HCT116 (cell line): ENCODE measurements at regions not wholly inside any gene's neighbourhood (a gene's known extent, or its start where the extent isn't known, plus 50 kb on each side); places are given as distances from the start of the nearest gene placed in this dataset.
"Not testable (repeated sequence)": the region's sequence is repeated elsewhere in the genome, so short reads cannot be mapped to it uniquely, and the experiment has no call there.

Source experiments
- ATAC-seq: fragments of 200-7000 bp; cut with Tn5 transposase; 2 replicates; pipeline ENCODE4 v1.9.1; 2020; ENCODE audit warnings: mild to moderate bottlenecking, moderate library complexity
- BruUV-seq: library from RNA; stranded (reverse); fragments of 400-500 nt; replicated peaks from 2 replicates; lab custom pipeline; 2021; lab: Mats Ljungman, UMichigan
- CTCF ChIA-PET: fragments of 300-600 bp; sonication (Branson Sonifier 250); formaldehyde crosslinking; loops from one replicate; lab custom pipeline; 2021; ENCODE audit warnings: antibody characterized with exemption; lab: Charles Lee
- POLR2A ChIA-PET: fragments of 300-600, 350-600 bp; sonication (Branson Sonifier 250); formaldehyde crosslinking; loops from one replicate; lab custom pipeline; 2021; ENCODE audit warnings: antibody characterized with exemption; lab: Charles Lee
- RAD21 ChIA-PET, 2 experiments: fragments of 300-600 bp; sonication (Branson Sonifier 250); formaldehyde crosslinking; loops; one replicate each; lab custom pipeline; 2023; ENCODE audit warnings: low total read pairs in 2 of 2; ENCODE audit not compliant: uncharacterized antibody in 2 of 2, unreplicated experiment in 2 of 2, low non-redundant PET in 1 of 2; lab: Charles Lee
- DNase-seq: peaks from one replicate; pipeline ENCODE4 v3.0.0-alpha.2; 2010; ENCODE audit warnings: low read depth, low spot score
- H2AFZ ChIP-seq: fragments of 200-600 bp; shearing (Covaris generic), sonication (generic); 2 replicates; pipeline ENCODE4 v1.6.1; 2017; ENCODE audit warnings: low read depth, mixed run types, mixed read lengths, antibody characterized with exemption, low read length; ENCODE audit not compliant: poor library complexity, severe bottlenecking
- H3K27ac ChIP-seq: 2 replicates; pipeline ENCODE4 v1.5.1; 2012; ENCODE audit warnings: low read depth, low read length
- H3K27me3 ChIP-seq: fragments of 200-600 bp; sonication (generic); 2 replicates; pipeline ENCODE4 v1.6.1; 2016; ENCODE audit warnings: mixed run types, low read length, mixed read lengths; ENCODE audit not compliant: insufficient read depth
- H3K36me3 ChIP-seq, 2 experiments: fragments of 200-500 bp in 1 of 2; fragments of 200-600 bp in 1 of 2; sonication (Bioruptor generic) in 1 of 2; sonication (generic) in 1 of 2; 2 replicates each; pipeline versions ENCODE4 v1.5.1 to v1.6.1; 2014 to 2016; ENCODE audit warnings: low read length in 2 of 2, inconsistent platforms in 1 of 2, mixed read lengths in 1 of 2, mixed run types in 1 of 2; ENCODE audit not compliant: insufficient read depth in 2 of 2, control insufficient read depth in 1 of 2
- H3K4me1 ChIP-seq, 2 experiments: fragments of 200-600 bp in 1 of 2; sonication (generic) in 1 of 2; 2 replicates each; pipeline versions ENCODE4 v1.5.1 to v1.6.1; 2012 to 2017; ENCODE audit warnings: low read length in 2 of 2, inconsistent platforms in 1 of 2, mild to moderate bottlenecking in 1 of 2, mixed read lengths in 1 of 2, mixed run types in 1 of 2, moderate library complexity in 1 of 2; ENCODE audit not compliant: insufficient read depth in 2 of 2, control insufficient read depth in 1 of 2
- H3K4me2 ChIP-seq: fragments of 200-600 bp; sonication (generic); 2 replicates; pipeline ENCODE4 v1.6.1; 2017; ENCODE audit warnings: mixed run types, low read length, mixed read lengths
- H3K4me3 ChIP-seq, 2 experiments: fragments of 200-600 bp in 1 of 2; sonication (generic) in 1 of 2; replicated peaks in 1 of 2; 2 replicates each; pipeline ENCODE4 v1.5.1; 2011 to 2016; ENCODE audit warnings: low read length in 2 of 2, control low read depth in 1 of 2, low read depth in 1 of 2, mild to moderate bottlenecking in 1 of 2, mixed read lengths in 1 of 2, mixed run types in 1 of 2
- H3K79me2 ChIP-seq: fragments of 200-600 bp; sonication (generic); 2 replicates; pipeline ENCODE4 v1.6.1; 2017; ENCODE audit warnings: mild to moderate bottlenecking, mixed run types, low read length, moderate library complexity, mixed read lengths; ENCODE audit not compliant: insufficient read depth
- H3K9ac ChIP-seq: fragments of 200-600 bp; sonication (generic); 2 replicates; pipeline ENCODE4 v1.6.1; 2016; ENCODE audit warnings: low read length, mixed read lengths
- H3K9me2 ChIP-seq: fragments of 200-600 bp; sonication (generic), shearing (Covaris generic); 2 replicates; pipeline ENCODE4 v1.6.1; 2017; ENCODE audit warnings: mixed run types, mild to moderate bottlenecking, moderate library complexity; ENCODE audit not compliant: insufficient read depth
- H3K9me3 ChIP-seq, 2 experiments: fragments of 200-500 bp in 1 of 2; fragments of 200-600 bp in 1 of 2; sonication (Bioruptor generic) in 1 of 2; sonication (generic) in 1 of 2; 2 replicates each; pipeline ENCODE4 v1.6.1; 2014 to 2017; ENCODE audit warnings: low read length in 2 of 2, mixed read lengths in 2 of 2, inconsistent platforms in 1 of 2, low read depth in 1 of 2, mild to moderate bottlenecking in 1 of 2, mixed run types in 1 of 2, moderate library complexity in 1 of 2; ENCODE audit not compliant: control insufficient read depth in 1 of 2, insufficient read depth in 1 of 2
- H4K20me1 ChIP-seq: fragments of 200-600 bp; sonication (generic), shearing (Covaris generic); 2 replicates; pipeline ENCODE4 v1.6.1; 2017; ENCODE audit warnings: mixed run types, mild to moderate bottlenecking, moderate library complexity; ENCODE audit not compliant: insufficient read depth
- ELF1 ChIP-seq: IDR thresholded peaks from 2 replicates; pipeline ENCODE4 v1.6.1; 2012; ENCODE audit warnings: low read depth, borderline replicate concordance
- EZH2 ChIP-seq: fragments of 200-600 bp; sonication (generic); IDR thresholded peaks from 2 replicates; pipeline ENCODE4 v1.6.1; 2017; ENCODE audit warnings: antibody characterized with exemption, mixed run types
- SP1 ChIP-seq: IDR thresholded peaks from 2 replicates; pipeline ENCODE4 v1.6.1; 2012; ENCODE audit warnings: low read depth
- SRF ChIP-seq: IDR thresholded peaks from 2 replicates; pipeline ENCODE4 v1.6.1; 2012; ENCODE audit warnings: low read depth
- TCF7L2 ChIP-seq: IDR thresholded peaks from 2 replicates; pipeline ENCODE4 v1.7.0; 2011; ENCODE audit warnings: borderline replicate concordance, inconsistent platforms; ENCODE audit not compliant: insufficient read depth, insufficient read length; ENCODE audit errors: extremely low read depth
- ZFX ChIP-seq: fragments of 450-650 bp; IDR thresholded peaks from 2 replicates; pipeline ENCODE4 v1.6.1; 2017
- ZNF274 ChIP-seq: fragments of 200-500 bp; sonication (Bioruptor generic); IDR thresholded peaks from 2 replicates; pipeline ENCODE4 v1.6.1; 2014; ENCODE audit warnings: mild to moderate bottlenecking, low read depth, low read length, inconsistent platforms
- intact Hi-C: fragments of 100-400 bp; cut with micrococcal nuclease; formaldehyde crosslinking; loops from 2 replicates; pipeline ENCODE4 v1.10.0; 2022
- TF ChIP-seq, protein P1 (sequence below): IDR thresholded peaks from 2 replicates; pipeline ENCODE4 v1.6.1; 2011; ENCODE audit warnings: mild to moderate bottlenecking, low read length, moderate library complexity; ENCODE audit not compliant: insufficient replicate concordance; ENCODE audit errors: extremely low read depth

GRCh38 chr3:182028081-182028480 is 316.4 kb downstream of the SOX2 start:
- BruUV-seq = no TSS peak
- ChIA-PET RAD21 (no interaction called here), POLR2A (no interaction called here), CTCF (no interaction called here)
- no peak overlapping the region for H2AFZ ChIP-seq
- TF ChIP-seq EZH2 (no peak), TCF7L2 (no peak), ELF1 (no peak), SP1 (no peak), ZFX (no peak), SRF (no peak), ZNF274 (no peak)
- TF ChIP-seq, protein P1, sequence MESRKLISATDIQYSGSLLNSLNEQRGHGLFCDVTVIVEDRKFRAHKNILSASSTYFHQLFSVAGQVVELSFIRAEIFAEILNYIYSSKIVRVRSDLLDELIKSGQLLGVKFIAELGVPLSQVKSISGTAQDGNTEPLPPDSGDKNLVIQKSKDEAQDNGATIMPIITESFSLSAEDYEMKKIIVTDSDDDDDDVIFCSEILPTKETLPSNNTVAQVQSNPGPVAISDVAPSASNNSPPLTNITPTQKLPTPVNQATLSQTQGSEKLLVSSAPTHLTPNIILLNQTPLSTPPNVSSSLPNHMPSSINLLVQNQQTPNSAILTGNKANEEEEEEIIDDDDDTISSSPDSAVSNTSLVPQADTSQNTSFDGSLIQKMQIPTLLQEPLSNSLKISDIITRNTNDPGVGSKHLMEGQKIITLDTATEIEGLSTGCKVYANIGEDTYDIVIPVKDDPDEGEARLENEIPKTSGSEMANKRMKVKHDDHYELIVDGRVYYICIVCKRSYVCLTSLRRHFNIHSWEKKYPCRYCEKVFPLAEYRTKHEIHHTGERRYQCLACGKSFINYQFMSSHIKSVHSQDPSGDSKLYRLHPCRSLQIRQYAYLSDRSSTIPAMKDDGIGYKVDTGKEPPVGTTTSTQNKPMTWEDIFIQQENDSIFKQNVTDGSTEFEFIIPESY = no peak
- no peaks in the 10 kb centered on the region for H3K9me2 ChIP-seq
- H3K4me3 ChIP-seq = no peak overlapping the region
- ATAC-seq (no peak), DNase-seq (no peak)
- H3K79me2 ChIP-seq = no peaks in the 10 kb centered on the region
- no peak overlapping the region for H3K4me2 ChIP-seq
- H3K27me3 ChIP-seq = no peaks in the 10 kb centered on the region
- peaks cover 3 to 5% of the 10 kb centered on the region in 2 experiments; a peak in 2 of 4 replicates for H3K4me1 ChIP-seq
- no peak overlapping the region for H3K9ac ChIP-seq
- H3K27ac ChIP-seq = no peak overlapping the region
- no peaks in the 10 kb centered on the region for H4K20me1 ChIP-seq
- intact Hi-C loops = no loop called here
- H3K36me3 ChIP-seq = no peaks in the 10 kb centered on the region
- H3K9me3 ChIP-seq = no peaks in the 10 kb centered on the region

DNA sequence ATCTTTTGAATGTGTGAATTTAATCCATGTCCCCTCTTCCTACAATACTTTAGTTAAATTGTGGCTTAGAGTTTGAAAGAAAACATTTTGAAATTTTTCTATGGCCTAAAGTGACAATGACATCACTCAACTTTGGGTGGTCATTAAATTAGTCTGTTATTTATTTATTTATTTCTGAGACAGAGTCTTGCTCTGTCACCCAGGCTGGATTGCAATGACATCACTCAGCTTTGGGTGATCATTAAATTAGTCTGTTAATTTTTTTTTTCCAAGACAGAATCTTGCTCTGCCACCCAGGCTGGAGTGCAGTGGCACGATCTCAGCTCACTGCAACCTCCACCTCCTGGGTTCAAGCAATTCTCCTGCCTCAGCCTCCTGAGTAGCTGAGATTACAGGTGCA is 322.5 kb downstream of the SOX2 start:
- H3K27ac ChIP-seq, H4K20me1 ChIP-seq, CTCF ChIA-PET, H3K4me2 ChIP-seq, ATAC-seq, H3K4me3 ChIP-seq, H2AFZ ChIP-seq, H3K36me3 ChIP-seq, H3K9me3 ChIP-seq, RAD21 ChIA-PET, H3K27me3 ChIP-seq, intact Hi-C loops, DNase-seq, BruUV-seq, H3K79me2 ChIP-seq, H3K4me1 ChIP-seq, POLR2A ChIA-PET, H3K9me2 ChIP-seq, H3K9ac ChIP-seq: not testable (repeated sequence)
